Parathyroid adenoma (tissue), 2 donors: ENCODE measurements at regions not wholly inside any gene's neighbourhood (a gene's known extent, or its start where the extent isn't known, plus 50 kb on each side); places are given as distances from the start of the nearest gene placed in this dataset.

ENCODE experiments used
- H2AFZ ChIP-seq: fragments of 300-600 bp; sonication (generic); one replicate; pipeline ENCODE4 v1.7.0; 2017; ENCODE audit warnings: antibody characterized with exemption, mild to moderate bottlenecking
- H3K27ac ChIP-seq: fragments of 300-600 bp; sonication (generic); one replicate; pipeline ENCODE4 v1.7.0; 2017
- H3K27me3 ChIP-seq: fragments of 300-600 bp; sonication (generic); one replicate; pipeline ENCODE4 v1.7.0; 2017; ENCODE audit warnings: low read length; ENCODE audit not compliant: control insufficient read depth, insufficient read depth
- H3K36me3 ChIP-seq: fragments of 300-600 bp; sonication (generic); one replicate; pipeline ENCODE4 v1.7.0; 2017; ENCODE audit warnings: low read length; ENCODE audit not compliant: control insufficient read depth, insufficient read depth
- H3K4me1 ChIP-seq: fragments of 300-600 bp; sonication (generic); one replicate; pipeline ENCODE4 v1.7.0; 2017; ENCODE audit warnings: control low read depth
- H3K4me2 ChIP-seq: fragments of 300-600 bp; sonication (generic); one replicate; pipeline ENCODE4 v1.7.0; 2017; ENCODE audit warnings: low read length
- H3K4me3 ChIP-seq: fragments of 300-600 bp; sonication (generic); one replicate; pipeline ENCODE4 v1.7.0; 2017; ENCODE audit warnings: low read depth, low read length
- H3K79me2 ChIP-seq: fragments of 300-600 bp; sonication (generic); one replicate; pipeline ENCODE4 v1.7.0; 2017; ENCODE audit warnings: control low read depth
- H3K9ac ChIP-seq: fragments of 300-600 bp; sonication (generic); one replicate; pipeline ENCODE4 v1.7.0; 2017; ENCODE audit warnings: mild to moderate bottlenecking
- H3K9me3 ChIP-seq: fragments of 300-600 bp; sonication (generic); one replicate; pipeline ENCODE4 v1.7.0; 2017; ENCODE audit warnings: low read length; ENCODE audit not compliant: control insufficient read depth
- CTCF ChIP-seq: fragments of 300-600 bp; sonication (generic); IDR thresholded peaks from one replicate; pipeline ENCODE4 v1.7.0; 2017; ENCODE audit warnings: antibody characterized with exemption, mild to moderate bottlenecking
- donor health status: primary hyperparathyroidism.

DNA sequence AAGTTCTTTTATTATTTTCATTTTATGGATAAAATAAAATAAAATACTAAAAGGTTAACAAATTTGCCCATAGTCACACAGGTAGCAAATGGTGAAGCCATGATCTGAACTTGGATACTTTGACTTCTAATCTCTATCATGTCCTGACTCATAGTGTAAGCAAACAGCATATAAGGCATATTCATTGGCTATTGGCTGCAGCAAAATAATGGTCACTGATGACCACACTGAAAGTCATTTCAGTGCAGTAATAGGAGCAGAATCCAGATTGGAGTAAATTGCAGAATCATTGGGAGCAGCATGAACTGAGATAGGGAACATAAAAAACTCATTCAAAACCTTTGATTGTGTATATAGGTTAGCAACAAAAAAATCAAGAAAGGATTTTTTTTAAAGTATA lies 262.9 kb downstream of the PLA2G4A start:
- Histone ChIP-seq H3K79me2 (no peaks in the 10 kb centered on the region), H3K27ac (no peak overlapping the region), H3K9ac (no peak overlapping the region), H3K4me2 (no peak overlapping the region), H3K4me3 (no peak overlapping the region), H3K27me3 (no peaks in the 10 kb centered on the region), H2AFZ (no peak overlapping the region), H3K36me3 (no peaks in the 10 kb centered on the region), H3K4me1 (no peaks in the 10 kb centered on the region), H3K9me3 (no peaks in the 10 kb centered on the region)
- TF ChIP-seq CTCF: no peak

DNA sequence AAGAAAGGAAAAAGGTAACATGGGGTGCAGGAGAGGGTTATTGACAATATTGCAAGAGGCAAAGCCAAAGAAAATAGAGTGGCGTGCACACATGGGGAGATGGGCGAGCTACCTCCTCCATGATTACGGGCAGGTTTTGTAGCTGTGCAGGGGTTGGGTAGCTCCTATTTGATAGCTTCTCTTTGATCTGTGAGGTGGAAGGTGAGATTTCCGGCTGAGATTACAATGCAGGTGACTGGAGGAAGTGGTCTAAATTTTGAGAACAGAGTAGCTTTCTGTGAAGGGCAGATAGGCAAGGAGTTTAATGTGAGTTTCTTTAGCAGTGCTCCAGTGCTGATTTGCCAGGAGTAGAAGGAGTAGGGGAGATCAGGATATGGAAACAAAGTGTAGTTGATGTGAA lies 263.4 kb downstream of the PLA2G4A start:
- H3K4me2 ChIP-seq: no peak overlapping the region
- H3K79me2 ChIP-seq: no peaks in the 10 kb centered on the region
- TF ChIP-seq CTCF: no peak
- H3K36me3 ChIP-seq: no peaks in the 10 kb centered on the region
- H3K9me3 ChIP-seq: no peaks in the 10 kb centered on the region
- no peak overlapping the region for H3K27ac ChIP-seq
- no peak overlapping the region for H3K9ac ChIP-seq
- no peaks in the 10 kb centered on the region for H3K4me1 ChIP-seq
- H3K27me3 ChIP-seq: no peaks in the 10 kb centered on the region
- H3K4me3 ChIP-seq: no peak overlapping the region
- H2AFZ ChIP-seq: no peak overlapping the region

DNA sequence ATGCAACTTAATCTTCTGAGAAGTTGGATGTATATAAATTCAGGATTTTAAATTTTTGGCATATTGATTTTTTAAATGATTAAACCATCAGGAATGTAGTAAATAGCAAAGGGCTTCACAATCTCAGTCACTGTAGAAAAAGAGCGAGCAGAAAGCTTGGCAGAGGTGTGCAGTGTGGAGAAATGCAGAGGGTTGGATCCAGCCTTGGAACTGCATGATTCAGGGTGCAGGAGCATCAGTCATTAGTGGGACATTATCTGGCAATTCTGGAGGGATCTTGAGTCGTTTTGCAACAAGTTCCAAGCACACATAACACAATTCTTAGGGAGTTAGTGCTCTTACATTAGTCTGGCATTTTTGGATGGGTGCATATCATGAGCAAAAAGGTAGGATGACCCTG lies 267.9 kb downstream of the PLA2G4A start:
- no peaks in the 10 kb centered on the region for H3K4me1 ChIP-seq
- H3K27me3 ChIP-seq: no peaks in the 10 kb centered on the region
- no peak overlapping the region for H3K9ac ChIP-seq
- H3K36me3 ChIP-seq: no peaks in the 10 kb centered on the region
- no peak overlapping the region for H3K4me2 ChIP-seq
- H3K4me3 ChIP-seq: no peak overlapping the region
- H2AFZ ChIP-seq: no peak overlapping the region
- H3K9me3 ChIP-seq: no peaks in the 10 kb centered on the region
- no peak overlapping the region for H3K27ac ChIP-seq
- H3K79me2 ChIP-seq: no peaks in the 10 kb centered on the region
- no peak for TF ChIP-seq CTCF

DNA sequence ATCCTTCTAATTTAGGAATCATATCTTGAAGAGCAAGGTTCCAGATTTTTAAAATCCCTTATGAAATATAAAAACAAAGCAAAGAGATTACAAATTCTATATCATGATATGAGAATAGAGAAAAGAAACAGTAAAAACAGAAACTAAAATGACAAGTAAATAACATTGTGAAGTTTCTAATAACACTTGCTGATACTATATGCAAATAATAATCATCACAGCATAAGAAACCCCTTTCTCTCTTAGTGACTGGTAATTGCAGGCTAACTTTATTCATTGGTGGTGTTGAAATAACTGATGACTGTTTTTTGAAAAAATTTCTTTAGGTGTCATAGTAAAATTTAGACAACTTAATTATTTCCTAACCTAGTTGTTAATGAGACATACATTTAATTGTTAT lies 281.6 kb downstream of the PLA2G4A start:
- H3K27ac ChIP-seq: no peak overlapping the region
- H3K4me2 ChIP-seq: no peak overlapping the region
- H3K27me3 ChIP-seq: no peaks in the 10 kb centered on the region
- no peaks in the 10 kb centered on the region for H3K79me2 ChIP-seq
- no peaks in the 10 kb centered on the region for H3K4me1 ChIP-seq
- no peaks in the 10 kb centered on the region for H3K9me3 ChIP-seq
- no peak overlapping the region for H2AFZ ChIP-seq
- no peak for TF ChIP-seq CTCF
- no peaks in the 10 kb centered on the region for H3K36me3 ChIP-seq
- H3K9ac ChIP-seq: no peak overlapping the region
- H3K4me3 ChIP-seq: no peak overlapping the region

DNA sequence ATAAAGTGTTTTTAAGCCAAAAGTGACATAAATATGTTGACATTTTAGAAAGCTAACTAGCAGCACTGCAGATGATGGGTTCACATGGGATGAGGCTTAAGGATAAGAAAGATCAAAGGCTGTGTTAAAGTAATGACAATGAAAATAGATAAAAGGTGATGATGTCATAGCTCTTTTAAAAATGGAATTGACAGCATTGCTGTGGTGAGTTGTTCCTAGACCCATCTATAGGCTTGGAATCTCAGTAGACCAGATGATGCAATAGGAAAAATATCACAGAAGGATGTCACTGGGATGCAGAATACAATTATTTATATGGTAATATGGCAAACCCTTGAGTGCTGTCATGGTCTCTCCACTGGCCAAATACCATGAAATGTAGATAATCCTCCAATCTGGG lies 286.0 kb downstream of the PLA2G4A start:
- Histone ChIP-seq H3K27me3 (no peaks in the 10 kb centered on the region), H3K4me2 (no peak overlapping the region), H3K9me3 (no peaks in the 10 kb centered on the region), H3K79me2 (no peaks in the 10 kb centered on the region), H3K36me3 (no peaks in the 10 kb centered on the region), H2AFZ (no peak overlapping the region), H3K4me3 (no peak overlapping the region), H3K27ac (no peak overlapping the region), H3K9ac (no peak overlapping the region), H3K4me1 (no peaks in the 10 kb centered on the region)
- TF ChIP-seq CTCF: no peak
